ENCODE measurements at regions not wholly inside any gene's neighbourhood (a gene's known extent, or its start where the extent isn't known, plus 50 kb on each side); places are given as distances from the start of the nearest gene placed in this dataset.
"Not testable (repeated sequence)": the region's sequence is repeated elsewhere in the genome, so short reads cannot be mapped to it uniquely, and the experiment has no call there.

- DNase-seq (ENCODE audit: low read depth in 2 of 2): not testable (repeated sequence)
Observed at GRCh38 chr9:78172610-78173009, 63.3 kb upstream of the CEP78 start.

- no peak for DNase-seq (ENCODE audit: low read depth in 2 of 2)
Observed at GRCh38 chr9:78171651-78172050, 64.2 kb upstream of the CEP78 start.

- DNase-seq (ENCODE audit: low read depth in 2 of 2): no peak
Observed at GRCh38 chr9:78169125-78169524, 66.8 kb upstream of the CEP78 start.

GRCh38 chr9:78167356-78167755, 68.5 kb upstream of the CEP78 start:
- DNase-seq (ENCODE audit: low read depth in 2 of 2): no peak

GRCh38 chr9:78163834-78164233, 72.0 kb upstream of the CEP78 start:
- DNase-seq (ENCODE audit: low read depth in 2 of 2): no peak

GRCh38 chr9:78158286-78158685, 77.6 kb upstream of the CEP78 start:
- no peak for DNase-seq (ENCODE audit: low read depth in 2 of 2)

GRCh38 chr9:78150983-78151356, 84.9 kb upstream of the CEP78 start:
- DNase-seq (ENCODE audit: low read depth in 2 of 2): no peak

- DNase-seq (ENCODE audit: low read depth in 2 of 2): no peak
Observed at GRCh38 chr9:78150312-78150982, 85.4 kb upstream of the CEP78 start.

GRCh38 chr9:78149702-78150291, 86.1 kb upstream of the CEP78 start:
- no peak for DNase-seq (ENCODE audit: low read depth in 2 of 2)

- no peak for DNase-seq (ENCODE audit: low read depth in 2 of 2)
Observed at GRCh38 chr9:78146241-78146640, 89.6 kb upstream of the CEP78 start.

GRCh38 chr9:78144663-78145377, 91.1 kb upstream of the CEP78 start:
- DNase-seq (ENCODE audit: low read depth in 2 of 2): no peak

- no peak for DNase-seq (ENCODE audit: low read depth in 2 of 2)
Observed at GRCh38 chr9:78144008-78144381, 91.9 kb upstream of the CEP78 start.

- no peak for DNase-seq (ENCODE audit: low read depth in 2 of 2)
Observed at GRCh38 chr9:78143281-78144007, 92.4 kb upstream of the CEP78 start.

- not testable (repeated sequence) for DNase-seq (ENCODE audit: low read depth in 2 of 2)
Observed at GRCh38 chr9:78142264-78142663, 93.6 kb upstream of the CEP78 start.

- DNase-seq (ENCODE audit: low read depth in 2 of 2): no peak
Observed at GRCh38 chr9:78133751-78134150, 102.1 kb upstream of the CEP78 start.

- no peak for DNase-seq (ENCODE audit: low read depth in 2 of 2)
Observed at GRCh38 chr9:78132701-78133058, 101.1 kb upstream of the GNAQ start.

GRCh38 chr9:78131969-78132700, 100.5 kb upstream of the GNAQ start:
- no peak for DNase-seq (ENCODE audit: low read depth in 2 of 2)

- DNase-seq (ENCODE audit: low read depth in 2 of 2): no peak
Observed at GRCh38 chr9:78130853-78131252, 99.2 kb upstream of the GNAQ start.

- no peak for DNase-seq (ENCODE audit: low read depth in 2 of 2)
Observed at GRCh38 chr9:78130004-78130403, 98.4 kb upstream of the GNAQ start.

GRCh38 chr9:78127279-78128225, 95.9 kb upstream of the GNAQ start:
- no peak for DNase-seq (ENCODE audit: low read depth in 2 of 2)

GRCh38 chr9:78123808-78124207, 92.2 kb upstream of the GNAQ start:
- DNase-seq (ENCODE audit: low read depth in 2 of 2): no peak

All from fibroblast of skin of left quadriceps (primary cell).